ENCODE measurements at regions not wholly inside any gene's neighbourhood (a gene's known extent, or its start where the extent isn't known, plus 50 kb on each side); places are given as distances from the start of the nearest gene placed in this dataset.

- Histone ChIP-seq H3K36me3 (ENCODE audit: low read depth) (no peaks in the 10 kb centered on the region), H3K4me1 (ENCODE audit: insufficient read depth) (peaks cover 30% of the 10 kb centered on the region), H3K4me2 (ENCODE audit: unreplicated experiment) (peak overlapping the region; percentile 26), H4K20me1 (ENCODE audit: insufficient read depth) (no peaks in the 10 kb centered on the region), H3F3A (ENCODE audit: insufficient read depth) (peaks cover 18% of the 10 kb centered on the region), H3K27ac (peak overlapping the region; percentile 42; the same call in 1 of the 2 replicates), H3K79me2 (ENCODE audit: insufficient read depth) (no peaks in the 10 kb centered on the region), H3K4me3 (no peak overlapping the region), H3K9me2 (ENCODE audit: insufficient read depth) (no peaks in the 10 kb centered on the region), H3K9me3 (ENCODE audit: low read depth) (no peaks in the 10 kb centered on the region), H3K9ac (no peak overlapping the region), H2AFZ (no peak overlapping the region), H3K27me3 (replicated peaks; ENCODE audit: insufficient read depth) (no peaks in the 10 kb centered on the region)
- 90 to 93% methylated on average over 7 of the region's 7 CpGs for WGBS, 2 experiments (ENCODE audit: low coverage in 1 of 2, low lambda C conversion rate in 2 of 2, missing lambda C conversion rate in 2 of 2)
- in situ Hi-C loops (cut with MboI): no loop called here
- DNase-seq: no peak
- TF ChIP-seq EZH2 (IDR thresholded peaks at IDR 0.05; ENCODE audit: insufficient read depth, poor library complexity, severe bottlenecking): no peak
- no peak for TF ChIP-seq EZH2phosphoT487 (IDR thresholded peaks at IDR 0.05; ENCODE audit: insufficient read depth, low read depth)
Observed at GRCh38 chr2:39531220-39531777, 94.2 kb upstream of the MAP4K3 start.

DNA sequence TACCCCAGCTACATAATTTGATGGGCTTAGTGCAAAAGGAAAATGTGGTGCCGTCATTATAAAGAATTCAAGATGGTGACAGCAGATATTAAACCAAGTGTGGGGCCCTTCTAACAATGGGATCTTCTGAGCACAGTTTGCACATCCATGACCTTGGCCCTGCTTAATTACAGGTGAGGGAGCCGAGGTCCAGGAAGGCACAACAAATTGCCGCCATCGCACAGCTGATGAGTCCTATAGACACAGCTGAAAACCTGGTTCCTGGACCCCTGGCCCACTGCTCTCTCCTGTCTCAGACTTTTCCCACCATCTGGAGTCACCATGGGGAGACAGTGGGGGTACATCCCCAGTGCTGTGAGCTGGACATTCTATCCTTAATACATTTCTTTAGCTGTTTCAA lies 95.8 kb upstream of the MAP4K3 start:
- no peaks in the 10 kb centered on the region for H3K27me3 ChIP-seq (replicated peaks; ENCODE audit: insufficient read depth)
- no peak for TF ChIP-seq EZH2phosphoT487 (IDR thresholded peaks at IDR 0.05; ENCODE audit: insufficient read depth, low read depth)

GRCh38 chr2:39534095-39534711 lies 97.1 kb upstream of the MAP4K3 start:
- in situ Hi-C loops (cut with MboI): no loop called here
- Histone ChIP-seq H3K9me3 (ENCODE audit: low read depth) (no peaks in the 10 kb centered on the region), H3K27ac (no peak overlapping the region), H4K20me1 (ENCODE audit: insufficient read depth) (no peaks in the 10 kb centered on the region), H3K9me2 (ENCODE audit: insufficient read depth) (no peaks in the 10 kb centered on the region), H3K79me2 (ENCODE audit: insufficient read depth) (no peaks in the 10 kb centered on the region), H3K4me1 (ENCODE audit: insufficient read depth) (peaks cover 30% of the 10 kb centered on the region), H3F3A (ENCODE audit: insufficient read depth) (peaks cover 18% of the 10 kb centered on the region), H3K36me3 (ENCODE audit: low read depth) (no peaks in the 10 kb centered on the region), H3K9ac (no peak overlapping the region), H3K4me3 (no peak overlapping the region), H2AFZ (no peak overlapping the region), H3K27me3 (replicated peaks; ENCODE audit: insufficient read depth) (no peaks in the 10 kb centered on the region), H3K4me2 (ENCODE audit: unreplicated experiment) (peak overlapping the region; percentile 47)
- 71 to 78% methylated on average over 4 of the region's 4 CpGs for WGBS, 2 experiments (ENCODE audit: low coverage in 1 of 2, low lambda C conversion rate in 2 of 2, missing lambda C conversion rate in 2 of 2)
- peak; percentile 27 for DNase-seq
- TF ChIP-seq EZH2phosphoT487 (IDR thresholded peaks at IDR 0.05; ENCODE audit: insufficient read depth, low read depth) (no peak), EZH2 (IDR thresholded peaks at IDR 0.05; ENCODE audit: insufficient read depth, poor library complexity, severe bottlenecking) (no peak)

More for the DNA sequence above, 95.8 kb upstream of the MAP4K3 start:
- H3K36me3 ChIP-seq (ENCODE audit: low read depth): no peaks in the 10 kb centered on the region
- H3K9me2 ChIP-seq (ENCODE audit: insufficient read depth): no peaks in the 10 kb centered on the region
- WGBS, 2 experiments (ENCODE audit: low coverage in 1 of 2, low lambda C conversion rate in 2 of 2, missing lambda C conversion rate in 2 of 2): 97 to 99% methylated on average over 4 of the region's 4 CpGs
- H3K27ac ChIP-seq: no peak overlapping the region
- H3K9me3 ChIP-seq (ENCODE audit: low read depth): no peaks in the 10 kb centered on the region
- no peak overlapping the region for H3K4me3 ChIP-seq
- H3K4me1 ChIP-seq (ENCODE audit: insufficient read depth): peaks cover 30% of the 10 kb centered on the region
- no peak overlapping the region for H3K4me2 ChIP-seq (ENCODE audit: unreplicated experiment)
- H3K9ac ChIP-seq: no peak overlapping the region
- in situ Hi-C loops (cut with MboI): no loop called here
- no peaks in the 10 kb centered on the region for H4K20me1 ChIP-seq (ENCODE audit: insufficient read depth)
- no peak for DNase-seq
- no peak overlapping the region for H2AFZ ChIP-seq
- H3F3A ChIP-seq (ENCODE audit: insufficient read depth): peaks cover 18% of the 10 kb centered on the region
- H3K79me2 ChIP-seq (ENCODE audit: insufficient read depth): no peaks in the 10 kb centered on the region

DNA sequence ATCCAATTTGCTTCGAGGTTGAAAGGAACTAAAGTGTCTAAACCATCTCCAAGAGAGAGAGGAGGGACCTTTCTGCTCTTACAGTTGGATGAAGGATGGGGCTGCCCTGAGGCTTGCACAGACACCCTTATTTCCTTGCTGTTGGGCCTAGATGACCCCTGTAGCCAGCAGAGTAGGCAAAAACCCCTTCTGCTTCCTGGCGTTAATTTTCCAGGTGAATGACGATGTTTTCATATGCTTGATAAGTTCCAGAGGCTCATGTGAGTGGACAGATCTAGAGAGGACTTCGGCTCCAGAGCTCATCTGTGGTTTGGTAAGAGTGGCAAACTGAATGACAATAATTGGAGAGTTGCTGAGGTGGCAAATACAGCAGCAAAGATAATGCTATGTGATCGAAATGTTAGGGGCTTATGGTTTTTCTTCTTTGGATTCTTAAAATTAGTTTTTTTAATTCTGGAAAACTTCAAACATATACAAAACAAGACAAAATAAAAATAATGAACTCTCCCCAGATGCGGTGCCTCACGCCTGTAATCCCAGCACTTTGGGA lies 98.6 kb upstream of the MAP4K3 start:
- WGBS, 2 experiments (ENCODE audit: low coverage in 1 of 2, low lambda C conversion rate in 2 of 2, missing lambda C conversion rate in 2 of 2): 82 to 83% methylated on average over 7 of the region's 7 CpGs
- Histone ChIP-seq H4K20me1 (ENCODE audit: insufficient read depth) (no peaks in the 10 kb centered on the region), H3K4me3 (no peak overlapping the region), H3K79me2 (ENCODE audit: insufficient read depth) (no peaks in the 10 kb centered on the region), H3K36me3 (ENCODE audit: low read depth) (no peaks in the 10 kb centered on the region), H3K4me2 (ENCODE audit: unreplicated experiment) (no peak overlapping the region), H3K9me3 (ENCODE audit: low read depth) (no peaks in the 10 kb centered on the region), H3K27me3 (replicated peaks; ENCODE audit: insufficient read depth) (no peaks in the 10 kb centered on the region), H3K4me1 (ENCODE audit: insufficient read depth) (peaks cover 17% of the 10 kb centered on the region), H3K27ac (no peak overlapping the region), H2AFZ (no peak overlapping the region), H3K9ac (no peak overlapping the region), H3F3A (ENCODE audit: insufficient read depth) (peaks cover 10% of the 10 kb centered on the region), H3K9me2 (ENCODE audit: insufficient read depth) (no peaks in the 10 kb centered on the region)
- in situ Hi-C loops (cut with MboI): no loop called here
- no peak for DNase-seq
- TF ChIP-seq EZH2 (IDR thresholded peaks at IDR 0.05; ENCODE audit: insufficient read depth, poor library complexity, severe bottlenecking) (no peak), EZH2phosphoT487 (IDR thresholded peaks at IDR 0.05; ENCODE audit: insufficient read depth, low read depth) (no peak)

Measured in GM23248 (cell line).